ENCODE measurements at regions not wholly inside any gene's neighbourhood (a gene's known extent, or its start where the extent isn't known, plus 50 kb on each side); places are given as distances from the start of the nearest gene placed in this dataset.
"Not testable (repeated sequence)": the region's sequence is repeated elsewhere in the genome, so short reads cannot be mapped to it uniquely, and the experiment has no call there.

DNA sequence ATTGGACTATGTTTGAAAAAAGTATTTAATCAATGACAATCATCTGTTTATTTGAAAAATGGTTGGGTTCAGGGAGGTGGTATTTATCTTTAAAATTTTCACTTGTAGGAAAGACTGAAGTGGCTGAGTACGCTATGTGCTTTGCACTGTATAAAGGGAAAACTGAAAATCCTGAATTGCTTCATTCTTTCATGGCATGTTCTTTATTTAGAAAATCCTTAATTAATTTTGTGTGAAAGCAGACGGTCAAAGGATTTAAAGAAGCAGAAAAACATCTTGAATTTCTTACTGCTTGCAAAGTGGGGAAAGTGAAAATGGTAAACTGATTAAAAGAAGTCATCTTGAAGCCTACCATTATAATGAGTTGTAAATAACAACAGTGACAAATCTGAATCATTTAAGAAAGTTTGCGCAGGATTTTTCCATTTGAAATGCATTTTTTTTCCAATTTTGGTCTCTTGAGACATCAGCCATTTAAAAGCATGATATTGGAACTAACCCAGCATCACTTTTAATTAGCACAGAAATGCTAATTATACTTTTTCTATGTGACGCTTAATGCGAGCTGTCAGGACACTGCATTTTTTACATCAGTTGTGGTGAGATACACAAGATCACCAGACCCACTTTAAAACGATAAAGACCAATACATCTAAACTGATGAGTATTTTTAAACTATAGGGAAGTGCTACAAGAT lies 169.0 kb downstream of the NEDD1 start:
- Histone ChIP-seq H3F3A (ENCODE audit: control insufficient read depth, insufficient read depth) (no peaks in the 10 kb centered on the region), H3K9me2 (replicated peaks; ENCODE audit: control insufficient read depth, low read length) (no peaks in the 10 kb centered on the region), H3K79me2 (ENCODE audit: control insufficient read depth, low read length) (no peaks in the 10 kb centered on the region), H4K20me1 (ENCODE audit: control insufficient read depth, insufficient read depth, low read depth, low read length) (no peaks in the 10 kb centered on the region), H3K9me3 (ENCODE audit: control insufficient read depth, insufficient read depth, low read length) (no peaks in the 10 kb centered on the region; the same call in 1 of the 2 replicates), H3K4me2 (ENCODE audit: low read length) (no peak overlapping the region), H3K4me1 (ENCODE audit: control insufficient read depth, low read length) (no peaks in the 10 kb centered on the region), H3K4me3 (ENCODE audit: low read length) (no peak overlapping the region), H3K36me3 (ENCODE audit: control insufficient read depth, low read length) (no peaks in the 10 kb centered on the region), H3K27ac (ENCODE audit: low read depth, low read length) (no peak overlapping the region), H3K27me3 (ENCODE audit: control insufficient read depth, low read length) (no peaks in the 10 kb centered on the region)
- TF ChIP-seq EZH2phosphoT487 (IDR thresholded peaks at IDR 0.05; ENCODE audit: borderline replicate concordance, low read length): no peak
- TF ChIP-seq, protein P1, sequence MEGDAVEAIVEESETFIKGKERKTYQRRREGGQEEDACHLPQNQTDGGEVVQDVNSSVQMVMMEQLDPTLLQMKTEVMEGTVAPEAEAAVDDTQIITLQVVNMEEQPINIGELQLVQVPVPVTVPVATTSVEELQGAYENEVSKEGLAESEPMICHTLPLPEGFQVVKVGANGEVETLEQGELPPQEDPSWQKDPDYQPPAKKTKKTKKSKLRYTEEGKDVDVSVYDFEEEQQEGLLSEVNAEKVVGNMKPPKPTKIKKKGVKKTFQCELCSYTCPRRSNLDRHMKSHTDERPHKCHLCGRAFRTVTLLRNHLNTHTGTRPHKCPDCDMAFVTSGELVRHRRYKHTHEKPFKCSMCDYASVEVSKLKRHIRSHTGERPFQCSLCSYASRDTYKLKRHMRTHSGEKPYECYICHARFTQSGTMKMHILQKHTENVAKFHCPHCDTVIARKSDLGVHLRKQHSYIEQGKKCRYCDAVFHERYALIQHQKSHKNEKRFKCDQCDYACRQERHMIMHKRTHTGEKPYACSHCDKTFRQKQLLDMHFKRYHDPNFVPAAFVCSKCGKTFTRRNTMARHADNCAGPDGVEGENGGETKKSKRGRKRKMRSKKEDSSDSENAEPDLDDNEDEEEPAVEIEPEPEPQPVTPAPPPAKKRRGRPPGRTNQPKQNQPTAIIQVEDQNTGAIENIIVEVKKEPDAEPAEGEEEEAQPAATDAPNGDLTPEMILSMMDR (IDR thresholded peaks at IDR 0.05; ENCODE audit: low read depth, low read length, poor library complexity, severe bottlenecking): no peak

DNA sequence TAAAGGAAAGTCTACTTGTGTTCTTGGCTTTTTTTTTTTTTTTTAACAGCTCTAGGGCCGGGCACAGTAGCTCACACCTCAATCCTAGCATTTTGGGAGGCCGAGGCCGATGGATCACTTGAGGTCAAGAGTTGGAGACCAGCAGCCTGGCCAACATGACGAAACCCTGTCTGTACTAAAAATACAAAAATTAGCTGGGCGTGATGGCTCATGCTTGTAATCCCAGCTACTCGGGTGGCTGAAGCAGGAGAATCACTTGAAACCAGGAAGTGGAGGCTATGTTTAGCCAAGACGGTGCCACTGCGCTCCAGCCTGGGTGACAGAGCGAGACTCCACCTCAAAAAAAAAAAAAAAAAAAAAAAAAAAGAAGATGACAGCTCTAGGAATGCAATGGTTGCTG lies 169.9 kb downstream of the NEDD1 start:
- not testable (repeated sequence) for H3K9me3 ChIP-seq (ENCODE audit: control insufficient read depth, insufficient read depth, low read length)

DNA sequence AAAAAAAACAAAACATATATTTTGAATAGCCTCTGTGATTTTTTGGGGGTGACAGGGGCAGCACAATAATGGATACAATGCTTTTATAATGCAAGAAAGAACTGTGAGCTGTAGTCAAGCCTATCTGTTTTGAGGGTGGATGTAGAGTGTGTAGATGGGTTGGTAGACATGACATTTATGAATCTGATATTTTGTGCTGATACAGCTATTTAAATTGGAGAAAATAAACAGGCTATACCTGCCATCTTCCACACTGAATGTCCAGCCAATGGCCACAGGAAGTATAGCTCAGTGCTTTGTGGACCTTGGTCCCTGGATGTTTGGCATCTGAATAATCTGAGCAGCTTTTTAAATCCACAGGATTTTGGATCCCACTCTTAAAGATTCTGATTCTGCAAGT lies 175.0 kb downstream of the NEDD1 start:
- Histone ChIP-seq H3K9me3 (ENCODE audit: control insufficient read depth, insufficient read depth, low read length) (no peaks in the 10 kb centered on the region; the same call in 1 of the 2 replicates), H3K9me2 (replicated peaks; ENCODE audit: control insufficient read depth, low read length) (no peaks in the 10 kb centered on the region), H3K27me3 (ENCODE audit: control insufficient read depth, low read length) (no peaks in the 10 kb centered on the region), H4K20me1 (ENCODE audit: control insufficient read depth, insufficient read depth, low read depth, low read length) (no peaks in the 10 kb centered on the region), H3F3A (ENCODE audit: control insufficient read depth, insufficient read depth) (no peaks in the 10 kb centered on the region), H3K4me3 (ENCODE audit: low read length) (no peak overlapping the region), H3K36me3 (ENCODE audit: control insufficient read depth, low read length) (no peaks in the 10 kb centered on the region), H3K4me1 (ENCODE audit: control insufficient read depth, low read length) (no peaks in the 10 kb centered on the region), H3K79me2 (ENCODE audit: control insufficient read depth, low read length) (no peaks in the 10 kb centered on the region), H3K4me2 (ENCODE audit: low read length) (no peak overlapping the region), H3K27ac (ENCODE audit: low read depth, low read length) (no peak overlapping the region)
- no peak for TF ChIP-seq EZH2phosphoT487 (IDR thresholded peaks at IDR 0.05; ENCODE audit: borderline replicate concordance, low read length)
- TF ChIP-seq, protein P1 (IDR thresholded peaks at IDR 0.05; ENCODE audit: low read depth, low read length, poor library complexity, severe bottlenecking): no peak

More for the DNA sequence above, 169.9 kb downstream of the NEDD1 start:
- not testable (repeated sequence) for H3K4me3 ChIP-seq (ENCODE audit: low read length); H3K4me1 ChIP-seq (ENCODE audit: control insufficient read depth, low read length); H3F3A ChIP-seq (ENCODE audit: control insufficient read depth, insufficient read depth); H3K79me2 ChIP-seq (ENCODE audit: control insufficient read depth, low read length); H3K27me3 ChIP-seq (ENCODE audit: control insufficient read depth, low read length); H3K27ac ChIP-seq (ENCODE audit: low read depth, low read length); H3K36me3 ChIP-seq (ENCODE audit: control insufficient read depth, low read length); H3K9me2 ChIP-seq (replicated peaks; ENCODE audit: control insufficient read depth, low read length); H4K20me1 ChIP-seq (ENCODE audit: control insufficient read depth, insufficient read depth, low read depth, low read length); H3K4me2 ChIP-seq (ENCODE audit: low read length)

DNA sequence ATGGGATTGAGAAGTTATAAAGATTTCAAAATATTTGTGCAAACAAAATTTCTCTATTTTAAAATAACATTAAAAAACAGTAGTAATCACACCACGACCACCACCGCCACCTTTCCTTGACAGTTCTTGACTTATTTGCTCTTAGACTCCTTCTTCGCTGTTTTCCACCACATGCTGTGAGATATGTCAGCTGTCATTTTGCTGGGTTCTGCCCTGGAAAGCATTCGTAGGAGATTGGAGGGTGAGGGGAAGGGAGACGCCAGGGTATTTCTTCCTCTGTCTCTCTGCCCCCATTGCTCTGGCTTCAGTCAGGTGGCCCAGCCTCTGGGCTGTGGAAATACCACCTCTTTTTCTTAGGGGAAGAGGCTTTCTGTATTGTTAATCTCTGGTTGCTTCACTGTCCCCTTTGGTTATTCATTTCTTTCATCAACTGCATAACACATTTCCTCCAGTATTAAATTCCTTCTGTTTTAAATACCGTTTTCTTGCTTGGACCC lies 186.2 kb downstream of the NEDD1 start:
- no peaks in the 10 kb centered on the region for H3K36me3 ChIP-seq (ENCODE audit: control insufficient read depth, low read length)
- no peak overlapping the region for H3K4me2 ChIP-seq (ENCODE audit: low read length)
- H3K27me3 ChIP-seq (ENCODE audit: control insufficient read depth, low read length): no peaks in the 10 kb centered on the region; the same call in 1 of the 2 replicates
- H4K20me1 ChIP-seq (ENCODE audit: control insufficient read depth, insufficient read depth, low read depth, low read length): no peaks in the 10 kb centered on the region
- H3K27ac ChIP-seq (ENCODE audit: low read depth, low read length): no peak overlapping the region
- no peaks in the 10 kb centered on the region for H3K79me2 ChIP-seq (ENCODE audit: control insufficient read depth, low read length)
- no peak overlapping the region for H3K4me3 ChIP-seq (ENCODE audit: low read length)
- H3K4me1 ChIP-seq (ENCODE audit: control insufficient read depth, low read length): no peaks in the 10 kb centered on the region
- H3K9me3 ChIP-seq (ENCODE audit: control insufficient read depth, insufficient read depth, low read length): no peaks in the 10 kb centered on the region
- TF ChIP-seq EZH2phosphoT487 (IDR thresholded peaks at IDR 0.05; ENCODE audit: borderline replicate concordance, low read length): no peak
- TF ChIP-seq, protein P1 (IDR thresholded peaks at IDR 0.05; ENCODE audit: low read depth, low read length, poor library complexity, severe bottlenecking): no peak
- H3F3A ChIP-seq (ENCODE audit: control insufficient read depth, insufficient read depth): no peaks in the 10 kb centered on the region
- H3K9me2 ChIP-seq (replicated peaks; ENCODE audit: control insufficient read depth, low read length): no peaks in the 10 kb centered on the region

Data from DOHH2 (cell line).